Neural progenitor cell (in vitro differentiated cells): ENCODE measurements at regions not wholly inside any gene's neighbourhood (a gene's known extent, or its start where the extent isn't known, plus 50 kb on each side); places are given as distances from the start of the nearest gene placed in this dataset.

Experiments used
- EZH2 ChIP-seq: fragments of 200-600 bp; sonication (generic); IDR thresholded peaks from 2 replicates; pipeline ENCODE4 v1.6.1; 2017; ENCODE audit warnings: antibody characterized with exemption, mild to moderate bottlenecking, moderate library complexity
- TF ChIP-seq, protein P1 (sequence below): fragments of 200-600 bp; sonication (generic); IDR thresholded peaks from 2 replicates; pipeline ENCODE4 v1.5.1; 2017; ENCODE audit warnings: antibody characterized with exemption, mild to moderate bottlenecking

DNA sequence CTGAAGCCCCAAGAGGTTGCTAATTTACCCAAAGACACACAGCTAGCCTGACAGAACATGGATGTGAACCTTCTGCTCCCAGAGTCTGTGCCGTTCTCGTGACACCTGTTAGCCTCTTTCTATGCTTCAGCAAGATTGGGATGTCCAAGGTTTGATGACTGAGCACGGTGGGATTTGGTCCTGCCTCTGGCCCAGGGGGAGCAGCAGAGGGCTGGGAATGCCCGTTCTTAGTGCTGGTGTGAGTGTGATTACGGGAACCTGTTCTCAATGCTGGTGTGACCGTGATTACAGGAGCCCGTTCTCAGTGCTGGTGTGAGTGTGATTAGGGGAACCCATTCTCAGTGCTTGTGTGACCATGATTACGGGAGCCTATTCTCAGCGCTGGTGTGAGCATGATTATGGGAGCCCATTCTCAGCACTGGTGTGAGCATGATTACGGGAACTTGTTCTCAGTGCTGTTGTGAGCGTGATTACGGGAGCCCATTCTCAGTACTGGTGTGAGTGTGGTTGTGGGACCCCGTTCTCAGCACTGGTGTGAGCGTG is 67.3 kb upstream of the SNTG2 start:
- TF ChIP-seq, protein P1, sequence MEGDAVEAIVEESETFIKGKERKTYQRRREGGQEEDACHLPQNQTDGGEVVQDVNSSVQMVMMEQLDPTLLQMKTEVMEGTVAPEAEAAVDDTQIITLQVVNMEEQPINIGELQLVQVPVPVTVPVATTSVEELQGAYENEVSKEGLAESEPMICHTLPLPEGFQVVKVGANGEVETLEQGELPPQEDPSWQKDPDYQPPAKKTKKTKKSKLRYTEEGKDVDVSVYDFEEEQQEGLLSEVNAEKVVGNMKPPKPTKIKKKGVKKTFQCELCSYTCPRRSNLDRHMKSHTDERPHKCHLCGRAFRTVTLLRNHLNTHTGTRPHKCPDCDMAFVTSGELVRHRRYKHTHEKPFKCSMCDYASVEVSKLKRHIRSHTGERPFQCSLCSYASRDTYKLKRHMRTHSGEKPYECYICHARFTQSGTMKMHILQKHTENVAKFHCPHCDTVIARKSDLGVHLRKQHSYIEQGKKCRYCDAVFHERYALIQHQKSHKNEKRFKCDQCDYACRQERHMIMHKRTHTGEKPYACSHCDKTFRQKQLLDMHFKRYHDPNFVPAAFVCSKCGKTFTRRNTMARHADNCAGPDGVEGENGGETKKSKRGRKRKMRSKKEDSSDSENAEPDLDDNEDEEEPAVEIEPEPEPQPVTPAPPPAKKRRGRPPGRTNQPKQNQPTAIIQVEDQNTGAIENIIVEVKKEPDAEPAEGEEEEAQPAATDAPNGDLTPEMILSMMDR, result no peak
- TF ChIP-seq EZH2, result no peak
